ENCODE measurements at regions not wholly inside any gene's neighbourhood (a gene's known extent, or its start where the extent isn't known, plus 50 kb on each side); places are given as distances from the start of the nearest gene placed in this dataset.
A peak's percentile ranks its signal among the peaks of the same experiment; 100 is the strongest.

GRCh38 chr18:22678486-22678885 lies 254.6 kb upstream of the RBBP8 start:
- DNase-seq: no peak

GRCh38 chr18:22680944-22681343 lies 252.2 kb upstream of the RBBP8 start:
- no peak for DNase-seq

GRCh38 chr18:22681908-22682307 lies 251.2 kb upstream of the RBBP8 start:
- DNase-seq: no peak

- no peak for DNase-seq
Measured at GRCh38 chr18:22682720-22683119, 250.4 kb upstream of the RBBP8 start.

- peak; percentile 54 for DNase-seq
Measured at GRCh38 chr18:22683196-22683676, 249.9 kb upstream of the RBBP8 start.

GRCh38 chr18:22683786-22684185 lies 249.3 kb upstream of the RBBP8 start:
- no peak for DNase-seq

GRCh38 chr18:22684268-22684667 lies 248.9 kb upstream of the RBBP8 start:
- DNase-seq: no peak

- DNase-seq: no peak
Measured at GRCh38 chr18:22685788-22686187, 247.3 kb upstream of the RBBP8 start.

GRCh38 chr18:22687892-22688680 lies 245.0 kb upstream of the RBBP8 start:
- no peak for DNase-seq

- no peak for DNase-seq
Measured at GRCh38 chr18:22688877-22689496, 244.1 kb upstream of the RBBP8 start.

- DNase-seq: no peak
Measured at GRCh38 chr18:22689712-22690111, 243.4 kb upstream of the RBBP8 start.

- no peak for DNase-seq
Measured at GRCh38 chr18:22690556-22690955, 242.6 kb upstream of the RBBP8 start.

- no peak for DNase-seq
Measured at GRCh38 chr18:22691946-22692710, 241.0 kb upstream of the RBBP8 start.

- no peak for DNase-seq
Measured at GRCh38 chr18:22694954-22695353, 238.2 kb upstream of the RBBP8 start.

- no peak for DNase-seq
Measured at GRCh38 chr18:22695674-22696073, 237.5 kb upstream of the RBBP8 start.

- no peak for DNase-seq
Measured at GRCh38 chr18:22697561-22697960, 235.6 kb upstream of the RBBP8 start.

- DNase-seq: no peak
Measured at GRCh38 chr18:22698711-22699110, 234.4 kb upstream of the RBBP8 start.

GRCh38 chr18:22699629-22700028 lies 233.5 kb upstream of the RBBP8 start:
- DNase-seq: no peak

- no peak for DNase-seq
Measured at GRCh38 chr18:22700920-22701319, 232.2 kb upstream of the RBBP8 start.

- no peak for DNase-seq
Measured at GRCh38 chr18:22701326-22701725, 231.8 kb upstream of the RBBP8 start.

- DNase-seq: no peak
Measured at GRCh38 chr18:22701795-22702194, 231.3 kb upstream of the RBBP8 start.

GRCh38 chr18:22702806-22703205 lies 230.3 kb upstream of the RBBP8 start:
- DNase-seq: no peak

GRCh38 chr18:22703883-22704585 lies 229.1 kb upstream of the RBBP8 start:
- peak; percentile 15 for DNase-seq

Data from NCI-H748 treated with DMSO at 0.1 percent for 48 hours (cell line).